PC-9 (cell line): ENCODE measurements at regions not wholly inside any gene's neighbourhood (a gene's known extent, or its start where the extent isn't known, plus 50 kb on each side); places are given as distances from the start of the nearest gene placed in this dataset.

ENCODE experiments used
- EZH2 ChIP-seq: fragments of 200-600 bp; sonication (generic); IDR thresholded peaks from 2 replicates; pipeline ENCODE4 v1.8.0; 2017; ENCODE audit warnings: antibody characterized with exemption, low read depth
- TF ChIP-seq, protein P1 (sequence below): fragments of 200-600 bp; sonication (generic); conservative IDR thresholded peaks from 2 replicates; pipeline ENCODE4 v1.6.1; 2017; ENCODE audit warnings: mixed run types, antibody characterized with exemption, mild to moderate bottlenecking, moderate library complexity

DNA sequence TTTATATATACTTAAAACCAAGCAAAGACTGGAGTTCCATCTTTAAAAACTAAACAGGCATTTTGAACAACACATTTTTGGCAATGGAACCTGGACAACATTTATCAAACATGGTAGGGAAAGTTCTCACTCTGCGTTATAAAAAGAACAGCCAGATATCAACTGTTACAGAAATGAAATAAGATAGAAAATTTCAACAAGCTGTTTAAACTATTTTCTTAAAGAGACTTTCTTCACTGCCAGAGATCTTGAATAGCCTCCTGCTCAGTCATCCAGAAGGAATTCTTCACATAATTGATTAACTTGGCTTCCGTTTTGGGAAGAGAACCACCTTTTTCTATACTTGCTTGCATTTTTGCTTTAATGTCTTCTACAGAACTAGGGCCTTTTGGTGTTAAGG, 166.0 kb upstream of the PIK3C3 start:
- TF ChIP-seq, protein P1, sequence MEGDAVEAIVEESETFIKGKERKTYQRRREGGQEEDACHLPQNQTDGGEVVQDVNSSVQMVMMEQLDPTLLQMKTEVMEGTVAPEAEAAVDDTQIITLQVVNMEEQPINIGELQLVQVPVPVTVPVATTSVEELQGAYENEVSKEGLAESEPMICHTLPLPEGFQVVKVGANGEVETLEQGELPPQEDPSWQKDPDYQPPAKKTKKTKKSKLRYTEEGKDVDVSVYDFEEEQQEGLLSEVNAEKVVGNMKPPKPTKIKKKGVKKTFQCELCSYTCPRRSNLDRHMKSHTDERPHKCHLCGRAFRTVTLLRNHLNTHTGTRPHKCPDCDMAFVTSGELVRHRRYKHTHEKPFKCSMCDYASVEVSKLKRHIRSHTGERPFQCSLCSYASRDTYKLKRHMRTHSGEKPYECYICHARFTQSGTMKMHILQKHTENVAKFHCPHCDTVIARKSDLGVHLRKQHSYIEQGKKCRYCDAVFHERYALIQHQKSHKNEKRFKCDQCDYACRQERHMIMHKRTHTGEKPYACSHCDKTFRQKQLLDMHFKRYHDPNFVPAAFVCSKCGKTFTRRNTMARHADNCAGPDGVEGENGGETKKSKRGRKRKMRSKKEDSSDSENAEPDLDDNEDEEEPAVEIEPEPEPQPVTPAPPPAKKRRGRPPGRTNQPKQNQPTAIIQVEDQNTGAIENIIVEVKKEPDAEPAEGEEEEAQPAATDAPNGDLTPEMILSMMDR: no peak
- TF ChIP-seq EZH2: no peak
